Spleen (tissue), 7 donors: ENCODE measurements at regions not wholly inside any gene's neighbourhood (a gene's known extent, or its start where the extent isn't known, plus 50 kb on each side); places are given as distances from the start of the nearest gene placed in this dataset.

Experiments used
- POLR2A ChIP-seq, 3 donors: fragments of 450-650 bp; IDR thresholded peaks; one replicate each; pipeline ENCODE4 v1.5.1; 2017; ENCODE audit warnings: antibody characterized with exemption in 3 of 3, mild to moderate bottlenecking in 1 of 3
- POLR2AphosphoS5 ChIP-seq, 3 donors: sonication (generic); formaldehyde crosslinking; IDR thresholded peaks; one replicate each; pipeline ENCODE4 v1.5.1; 2017; ENCODE audit warnings: antibody characterized with exemption in 3 of 3
- TF ChIP-seq, protein P1 (sequence below), 11 experiments: fragments of 200-600 bp in 7 of 11; fragments of 450-650 bp in 4 of 11; sonication (generic) in 4 of 11; IDR thresholded peaks in 8 of 11; conservative IDR thresholded peaks in 3 of 11; 1 replicate in 7 of 11; 2 replicates in 4 of 11; pipeline versions ENCODE4 v1.4.0 to v1.8.0; 2016 to 2021; ENCODE audit warnings: antibody characterized with exemption in 11 of 11, inconsistent platforms in 4 of 11, mild to moderate bottlenecking in 1 of 11
- donor health status: DM: no; HTN: no; CAD: no; lungs with moderate emphysema.
- donor health status: DM: no; HTN: no; CAD: no.
- donor health status: DM: no; HTN: no; CAD: no.

GRCh38 chr6:149218471-149218870, 99.0 kb upstream of the TAB2 start:
- TF ChIP-seq, protein P1, sequence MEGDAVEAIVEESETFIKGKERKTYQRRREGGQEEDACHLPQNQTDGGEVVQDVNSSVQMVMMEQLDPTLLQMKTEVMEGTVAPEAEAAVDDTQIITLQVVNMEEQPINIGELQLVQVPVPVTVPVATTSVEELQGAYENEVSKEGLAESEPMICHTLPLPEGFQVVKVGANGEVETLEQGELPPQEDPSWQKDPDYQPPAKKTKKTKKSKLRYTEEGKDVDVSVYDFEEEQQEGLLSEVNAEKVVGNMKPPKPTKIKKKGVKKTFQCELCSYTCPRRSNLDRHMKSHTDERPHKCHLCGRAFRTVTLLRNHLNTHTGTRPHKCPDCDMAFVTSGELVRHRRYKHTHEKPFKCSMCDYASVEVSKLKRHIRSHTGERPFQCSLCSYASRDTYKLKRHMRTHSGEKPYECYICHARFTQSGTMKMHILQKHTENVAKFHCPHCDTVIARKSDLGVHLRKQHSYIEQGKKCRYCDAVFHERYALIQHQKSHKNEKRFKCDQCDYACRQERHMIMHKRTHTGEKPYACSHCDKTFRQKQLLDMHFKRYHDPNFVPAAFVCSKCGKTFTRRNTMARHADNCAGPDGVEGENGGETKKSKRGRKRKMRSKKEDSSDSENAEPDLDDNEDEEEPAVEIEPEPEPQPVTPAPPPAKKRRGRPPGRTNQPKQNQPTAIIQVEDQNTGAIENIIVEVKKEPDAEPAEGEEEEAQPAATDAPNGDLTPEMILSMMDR (IDR thresholded peaks at IDR 0.05 in 8 of 11, conservative IDR thresholded peaks at IDR 0.05 in 3 of 11), result no peak
- TF ChIP-seq POLR2A (IDR thresholded peaks at IDR 0.05) (no peak), POLR2AphosphoS5 (IDR thresholded peaks at IDR 0.05) (no peak)
